ENCODE measurements at regions not wholly inside any gene's neighbourhood (a gene's known extent, or its start where the extent isn't known, plus 50 kb on each side); places are given as distances from the start of the nearest gene placed in this dataset.

DNA sequence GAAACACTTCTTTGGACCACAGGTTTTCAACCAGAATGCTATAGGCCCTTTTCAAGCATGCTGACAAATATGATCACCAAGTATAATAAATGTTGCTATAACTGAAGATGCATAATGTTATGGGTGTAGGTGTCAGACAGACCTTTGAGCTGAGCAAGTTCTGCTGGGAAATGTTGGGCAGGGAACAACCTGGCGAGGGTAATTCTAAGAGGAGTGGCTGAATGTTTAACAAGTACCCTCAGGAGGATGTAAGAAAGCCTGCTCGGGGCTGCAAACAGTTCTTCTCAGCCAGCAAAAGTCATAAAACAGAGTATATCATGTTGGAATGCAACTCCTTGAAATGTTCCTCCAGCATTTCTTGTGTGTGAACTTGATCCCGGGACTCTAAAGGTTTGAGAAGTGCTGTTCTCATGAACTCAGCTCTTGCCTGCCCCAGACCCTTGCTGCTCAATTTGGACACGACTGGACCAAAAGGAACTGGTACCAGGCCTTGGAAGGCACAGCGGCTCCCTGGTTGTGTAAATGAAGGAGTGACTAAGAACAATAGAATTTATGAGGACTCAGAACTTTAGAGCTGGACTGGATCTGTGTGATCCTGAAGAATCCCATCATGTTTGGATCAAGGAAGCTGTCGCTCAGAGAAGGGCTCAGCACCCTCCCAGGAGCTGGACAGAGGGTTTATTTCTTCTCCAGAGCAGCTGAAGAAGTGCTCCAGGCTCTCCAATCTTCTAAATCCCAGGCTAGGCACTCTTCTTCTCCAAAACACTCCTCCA, 143.2 kb upstream of the ANK3 start:
- TF ChIP-seq, protein P1, sequence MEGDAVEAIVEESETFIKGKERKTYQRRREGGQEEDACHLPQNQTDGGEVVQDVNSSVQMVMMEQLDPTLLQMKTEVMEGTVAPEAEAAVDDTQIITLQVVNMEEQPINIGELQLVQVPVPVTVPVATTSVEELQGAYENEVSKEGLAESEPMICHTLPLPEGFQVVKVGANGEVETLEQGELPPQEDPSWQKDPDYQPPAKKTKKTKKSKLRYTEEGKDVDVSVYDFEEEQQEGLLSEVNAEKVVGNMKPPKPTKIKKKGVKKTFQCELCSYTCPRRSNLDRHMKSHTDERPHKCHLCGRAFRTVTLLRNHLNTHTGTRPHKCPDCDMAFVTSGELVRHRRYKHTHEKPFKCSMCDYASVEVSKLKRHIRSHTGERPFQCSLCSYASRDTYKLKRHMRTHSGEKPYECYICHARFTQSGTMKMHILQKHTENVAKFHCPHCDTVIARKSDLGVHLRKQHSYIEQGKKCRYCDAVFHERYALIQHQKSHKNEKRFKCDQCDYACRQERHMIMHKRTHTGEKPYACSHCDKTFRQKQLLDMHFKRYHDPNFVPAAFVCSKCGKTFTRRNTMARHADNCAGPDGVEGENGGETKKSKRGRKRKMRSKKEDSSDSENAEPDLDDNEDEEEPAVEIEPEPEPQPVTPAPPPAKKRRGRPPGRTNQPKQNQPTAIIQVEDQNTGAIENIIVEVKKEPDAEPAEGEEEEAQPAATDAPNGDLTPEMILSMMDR (IDR thresholded peaks at IDR 0.05; ENCODE audit: low read depth, low read length, missing input control): no peak
- TF ChIP-seq TAF1 (conservative IDR thresholded peaks at IDR 0.05): no peak
- no peak for TF ChIP-seq HNF4G (IDR thresholded peaks at IDR 0.05)
- TF ChIP-seq, protein P2, sequence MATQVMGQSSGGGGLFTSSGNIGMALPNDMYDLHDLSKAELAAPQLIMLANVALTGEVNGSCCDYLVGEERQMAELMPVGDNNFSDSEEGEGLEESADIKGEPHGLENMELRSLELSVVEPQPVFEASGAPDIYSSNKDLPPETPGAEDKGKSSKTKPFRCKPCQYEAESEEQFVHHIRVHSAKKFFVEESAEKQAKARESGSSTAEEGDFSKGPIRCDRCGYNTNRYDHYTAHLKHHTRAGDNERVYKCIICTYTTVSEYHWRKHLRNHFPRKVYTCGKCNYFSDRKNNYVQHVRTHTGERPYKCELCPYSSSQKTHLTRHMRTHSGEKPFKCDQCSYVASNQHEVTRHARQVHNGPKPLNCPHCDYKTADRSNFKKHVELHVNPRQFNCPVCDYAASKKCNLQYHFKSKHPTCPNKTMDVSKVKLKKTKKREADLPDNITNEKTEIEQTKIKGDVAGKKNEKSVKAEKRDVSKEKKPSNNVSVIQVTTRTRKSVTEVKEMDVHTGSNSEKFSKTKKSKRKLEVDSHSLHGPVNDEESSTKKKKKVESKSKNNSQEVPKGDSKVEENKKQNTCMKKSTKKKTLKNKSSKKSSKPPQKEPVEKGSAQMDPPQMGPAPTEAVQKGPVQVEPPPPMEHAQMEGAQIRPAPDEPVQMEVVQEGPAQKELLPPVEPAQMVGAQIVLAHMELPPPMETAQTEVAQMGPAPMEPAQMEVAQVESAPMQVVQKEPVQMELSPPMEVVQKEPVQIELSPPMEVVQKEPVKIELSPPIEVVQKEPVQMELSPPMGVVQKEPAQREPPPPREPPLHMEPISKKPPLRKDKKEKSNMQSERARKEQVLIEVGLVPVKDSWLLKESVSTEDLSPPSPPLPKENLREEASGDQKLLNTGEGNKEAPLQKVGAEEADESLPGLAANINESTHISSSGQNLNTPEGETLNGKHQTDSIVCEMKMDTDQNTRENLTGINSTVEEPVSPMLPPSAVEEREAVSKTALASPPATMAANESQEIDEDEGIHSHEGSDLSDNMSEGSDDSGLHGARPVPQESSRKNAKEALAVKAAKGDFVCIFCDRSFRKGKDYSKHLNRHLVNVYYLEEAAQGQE (IDR thresholded peaks at IDR 0.05): no peak
- TF ChIP-seq RAD21 (IDR thresholded peaks at IDR 0.05): no peak
- TF ChIP-seq, protein P3, sequence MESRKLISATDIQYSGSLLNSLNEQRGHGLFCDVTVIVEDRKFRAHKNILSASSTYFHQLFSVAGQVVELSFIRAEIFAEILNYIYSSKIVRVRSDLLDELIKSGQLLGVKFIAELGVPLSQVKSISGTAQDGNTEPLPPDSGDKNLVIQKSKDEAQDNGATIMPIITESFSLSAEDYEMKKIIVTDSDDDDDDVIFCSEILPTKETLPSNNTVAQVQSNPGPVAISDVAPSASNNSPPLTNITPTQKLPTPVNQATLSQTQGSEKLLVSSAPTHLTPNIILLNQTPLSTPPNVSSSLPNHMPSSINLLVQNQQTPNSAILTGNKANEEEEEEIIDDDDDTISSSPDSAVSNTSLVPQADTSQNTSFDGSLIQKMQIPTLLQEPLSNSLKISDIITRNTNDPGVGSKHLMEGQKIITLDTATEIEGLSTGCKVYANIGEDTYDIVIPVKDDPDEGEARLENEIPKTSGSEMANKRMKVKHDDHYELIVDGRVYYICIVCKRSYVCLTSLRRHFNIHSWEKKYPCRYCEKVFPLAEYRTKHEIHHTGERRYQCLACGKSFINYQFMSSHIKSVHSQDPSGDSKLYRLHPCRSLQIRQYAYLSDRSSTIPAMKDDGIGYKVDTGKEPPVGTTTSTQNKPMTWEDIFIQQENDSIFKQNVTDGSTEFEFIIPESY (IDR thresholded peaks at IDR 0.05): no peak
- TF ChIP-seq RXRA (IDR thresholded peaks at IDR 0.05): no peak
- TF ChIP-seq JUND (IDR thresholded peaks at IDR 0.05): no peak

All from liver (tissue), 3 donors.